ENCODE measurements at regions not wholly inside any gene's neighbourhood (a gene's known extent, or its start where the extent isn't known, plus 50 kb on each side); places are given as distances from the start of the nearest gene placed in this dataset.

DNA sequence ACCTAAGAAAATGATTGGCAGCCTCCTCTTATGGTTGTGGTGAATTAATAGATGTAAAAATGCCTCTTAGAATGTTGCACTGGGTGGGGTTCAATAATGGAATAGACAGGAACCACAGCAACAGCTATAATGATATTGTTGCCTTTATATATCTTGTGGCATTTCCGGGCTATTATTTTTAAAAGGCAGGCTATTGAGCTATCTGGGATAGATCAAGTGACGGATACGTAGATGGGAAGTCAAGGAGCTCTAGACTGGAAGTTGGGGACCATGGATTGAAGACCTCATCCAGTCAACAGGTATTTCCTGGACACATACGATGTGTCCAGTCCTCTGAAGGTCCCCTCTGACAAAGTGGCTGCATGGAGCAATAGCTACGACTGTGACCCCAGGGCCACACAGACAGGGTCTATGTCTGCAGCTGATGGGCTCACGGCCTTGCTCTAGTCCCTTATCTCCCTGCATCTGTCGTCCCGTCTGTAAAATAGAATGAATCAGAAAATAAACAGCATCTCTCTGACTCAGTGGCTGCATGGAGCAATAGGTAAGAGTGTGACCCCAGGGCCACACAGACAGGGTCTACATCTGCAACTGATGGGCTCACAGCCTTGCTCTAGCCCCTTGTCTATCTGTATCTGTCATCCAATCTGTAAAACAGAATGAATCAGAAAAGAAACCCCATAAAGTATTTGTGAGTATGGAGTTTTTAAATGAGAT, 117.7 kb upstream of the FOXF1 start:
- H3K4me1 ChIP-seq (ENCODE audit: control insufficient read depth, low read length), result no peaks in the 10 kb centered on the region
- no peaks in the 10 kb centered on the region for H3K27me3 ChIP-seq (ENCODE audit: control insufficient read depth, low read length)
- no peaks in the 10 kb centered on the region for H3K9me2 ChIP-seq (replicated peaks; ENCODE audit: control insufficient read depth, low read length)
- no peak overlapping the region for H3K4me3 ChIP-seq (ENCODE audit: low read length)
- no peaks in the 10 kb centered on the region for H3K36me3 ChIP-seq (ENCODE audit: control insufficient read depth, low read length)
- no peaks in the 10 kb centered on the region for H4K20me1 ChIP-seq (ENCODE audit: control insufficient read depth, insufficient read depth, low read depth, low read length)
- H3K27ac ChIP-seq (ENCODE audit: low read depth, low read length), result no peak overlapping the region
- H3K79me2 ChIP-seq (ENCODE audit: control insufficient read depth, low read length), result no peaks in the 10 kb centered on the region
- H3K4me2 ChIP-seq (ENCODE audit: low read length), result no peak overlapping the region
- H3K9me3 ChIP-seq (ENCODE audit: control insufficient read depth, insufficient read depth, low read length), result no peaks in the 10 kb centered on the region
- no peak for TF ChIP-seq EZH2phosphoT487 (IDR thresholded peaks at IDR 0.05; ENCODE audit: borderline replicate concordance, low read length)
- TF ChIP-seq, protein P1, sequence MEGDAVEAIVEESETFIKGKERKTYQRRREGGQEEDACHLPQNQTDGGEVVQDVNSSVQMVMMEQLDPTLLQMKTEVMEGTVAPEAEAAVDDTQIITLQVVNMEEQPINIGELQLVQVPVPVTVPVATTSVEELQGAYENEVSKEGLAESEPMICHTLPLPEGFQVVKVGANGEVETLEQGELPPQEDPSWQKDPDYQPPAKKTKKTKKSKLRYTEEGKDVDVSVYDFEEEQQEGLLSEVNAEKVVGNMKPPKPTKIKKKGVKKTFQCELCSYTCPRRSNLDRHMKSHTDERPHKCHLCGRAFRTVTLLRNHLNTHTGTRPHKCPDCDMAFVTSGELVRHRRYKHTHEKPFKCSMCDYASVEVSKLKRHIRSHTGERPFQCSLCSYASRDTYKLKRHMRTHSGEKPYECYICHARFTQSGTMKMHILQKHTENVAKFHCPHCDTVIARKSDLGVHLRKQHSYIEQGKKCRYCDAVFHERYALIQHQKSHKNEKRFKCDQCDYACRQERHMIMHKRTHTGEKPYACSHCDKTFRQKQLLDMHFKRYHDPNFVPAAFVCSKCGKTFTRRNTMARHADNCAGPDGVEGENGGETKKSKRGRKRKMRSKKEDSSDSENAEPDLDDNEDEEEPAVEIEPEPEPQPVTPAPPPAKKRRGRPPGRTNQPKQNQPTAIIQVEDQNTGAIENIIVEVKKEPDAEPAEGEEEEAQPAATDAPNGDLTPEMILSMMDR (IDR thresholded peaks at IDR 0.05; ENCODE audit: low read depth, low read length, poor library complexity, severe bottlenecking), result no peak
- no peaks in the 10 kb centered on the region for H3F3A ChIP-seq (ENCODE audit: control insufficient read depth, insufficient read depth)

DNA sequence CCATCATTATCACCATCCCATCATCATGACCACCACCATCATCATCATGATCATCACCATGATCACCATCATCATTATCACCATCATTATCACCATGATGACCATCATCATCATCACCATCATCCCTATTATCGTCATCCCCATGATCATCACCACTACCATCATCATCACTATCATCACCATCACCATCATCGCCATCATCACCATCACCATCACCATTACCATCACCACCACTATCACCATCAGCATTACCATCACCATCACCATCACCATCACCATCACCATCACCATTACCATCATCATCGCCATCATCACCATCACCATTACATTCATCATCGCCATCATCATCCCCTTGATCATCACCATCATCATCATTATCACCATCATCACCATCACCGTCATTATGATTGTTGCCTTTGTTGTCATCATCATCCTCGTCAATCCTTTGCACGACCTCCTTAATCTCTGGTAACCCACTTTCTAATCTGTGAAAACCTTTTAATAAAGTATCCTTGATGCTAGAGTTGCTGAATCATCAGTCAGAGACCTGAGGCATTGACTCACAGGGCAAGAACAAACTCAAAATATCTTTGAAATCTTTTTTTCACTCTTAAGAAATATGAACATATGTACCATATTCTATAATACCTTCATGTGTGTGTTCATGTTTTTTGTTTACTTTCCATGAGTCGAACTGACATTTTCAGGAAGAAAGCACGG, 116.3 kb upstream of the FOXF1 start:
- no peaks in the 10 kb centered on the region for H3K79me2 ChIP-seq (ENCODE audit: control insufficient read depth, low read length)
- H3K9me3 ChIP-seq (ENCODE audit: control insufficient read depth, insufficient read depth, low read length), result no peaks in the 10 kb centered on the region
- no peak overlapping the region for H3K4me3 ChIP-seq (ENCODE audit: low read length)
- H3K4me2 ChIP-seq (ENCODE audit: low read length), result no peak overlapping the region
- no peaks in the 10 kb centered on the region for H3K27me3 ChIP-seq (ENCODE audit: control insufficient read depth, low read length)
- H4K20me1 ChIP-seq (ENCODE audit: control insufficient read depth, insufficient read depth, low read depth, low read length), result no peaks in the 10 kb centered on the region
- no peak overlapping the region for H3K27ac ChIP-seq (ENCODE audit: low read depth, low read length)
- H3K4me1 ChIP-seq (ENCODE audit: control insufficient read depth, low read length), result no peaks in the 10 kb centered on the region
- no peaks in the 10 kb centered on the region for H3K36me3 ChIP-seq (ENCODE audit: control insufficient read depth, low read length)
- TF ChIP-seq EZH2phosphoT487 (IDR thresholded peaks at IDR 0.05; ENCODE audit: borderline replicate concordance, low read length), result no peak
- TF ChIP-seq, protein P1 (IDR thresholded peaks at IDR 0.05; ENCODE audit: low read depth, low read length, poor library complexity, severe bottlenecking), result no peak
- H3F3A ChIP-seq (ENCODE audit: control insufficient read depth, insufficient read depth), result no peaks in the 10 kb centered on the region
- H3K9me2 ChIP-seq (replicated peaks; ENCODE audit: control insufficient read depth, low read length), result no peaks in the 10 kb centered on the region

DNA sequence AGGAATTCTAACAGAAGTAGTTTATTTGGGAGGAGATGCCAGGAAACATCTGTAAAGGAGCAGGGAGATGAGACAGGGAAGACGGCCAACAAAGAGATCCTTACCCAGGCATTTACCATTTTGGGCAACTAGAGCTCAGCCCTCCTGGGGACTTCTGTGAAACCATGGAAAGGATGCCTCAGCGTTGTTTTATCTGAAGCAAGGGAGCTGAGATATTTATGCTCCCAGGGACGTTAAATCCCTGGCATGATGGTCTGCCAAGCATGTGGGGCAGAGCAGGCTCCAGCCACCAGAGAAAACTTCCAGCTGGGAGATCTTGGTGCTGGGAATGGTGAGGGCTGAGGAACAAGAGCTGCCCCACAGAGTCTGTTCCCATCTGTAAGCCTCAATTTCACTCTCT, 114.8 kb upstream of the FOXF1 start:
- no peaks in the 10 kb centered on the region for H3K4me1 ChIP-seq (ENCODE audit: control insufficient read depth, low read length)
- H3F3A ChIP-seq (ENCODE audit: control insufficient read depth, insufficient read depth), result no peaks in the 10 kb centered on the region
- no peaks in the 10 kb centered on the region for H4K20me1 ChIP-seq (ENCODE audit: control insufficient read depth, insufficient read depth, low read depth, low read length)
- H3K9me3 ChIP-seq (ENCODE audit: control insufficient read depth, insufficient read depth, low read length), result no peaks in the 10 kb centered on the region
- no peaks in the 10 kb centered on the region for H3K9me2 ChIP-seq (replicated peaks; ENCODE audit: control insufficient read depth, low read length)
- H3K79me2 ChIP-seq (ENCODE audit: control insufficient read depth, low read length), result no peaks in the 10 kb centered on the region
- H3K27me3 ChIP-seq (ENCODE audit: control insufficient read depth, low read length), result no peaks in the 10 kb centered on the region
- TF ChIP-seq, protein P1 (IDR thresholded peaks at IDR 0.05; ENCODE audit: low read depth, low read length, poor library complexity, severe bottlenecking), result no peak
- no peak for TF ChIP-seq EZH2phosphoT487 (IDR thresholded peaks at IDR 0.05; ENCODE audit: borderline replicate concordance, low read length)
- H3K36me3 ChIP-seq (ENCODE audit: control insufficient read depth, low read length), result no peaks in the 10 kb centered on the region
- no peak overlapping the region for H3K4me2 ChIP-seq (ENCODE audit: low read length)
- H3K27ac ChIP-seq (ENCODE audit: low read depth, low read length), result no peak overlapping the region
- no peak overlapping the region for H3K4me3 ChIP-seq (ENCODE audit: low read length)

Data from DOHH2 (cell line).